H9 (cell line): ENCODE measurements at regions not wholly inside any gene's neighbourhood (a gene's known extent, or its start where the extent isn't known, plus 50 kb on each side); places are given as distances from the start of the nearest gene placed in this dataset.

Experiments used
- DNase-seq: peaks from one replicate; pipeline ENCODE4 v3.0.0-alpha.2; 2017
- H2AFZ ChIP-seq: one replicate; pipeline ENCODE4 v1.6.1; 2013; ENCODE audit warnings: mild to moderate bottlenecking, low read length, control low read depth, moderate library complexity
- H2AK5ac ChIP-seq: 2 replicates; pipeline ENCODE4 v1.6.1; 2013; ENCODE audit warnings: low read length, control low read depth, mixed read lengths; ENCODE audit not compliant: insufficient read length
- H2BK120ac ChIP-seq: one replicate; pipeline ENCODE4 v1.6.1; 2013; ENCODE audit warnings: low read depth, mild to moderate bottlenecking, low read length, control low read depth, inconsistent platforms; ENCODE audit not compliant: poor library complexity, severe bottlenecking
- H2BK12ac ChIP-seq: 2 replicates; pipeline ENCODE4 v1.6.1; 2013; ENCODE audit warnings: low read length, control low read depth, mixed read lengths, low read depth; ENCODE audit not compliant: insufficient read length
- H2BK15ac ChIP-seq: 2 replicates; pipeline ENCODE4 v1.6.1; 2013; ENCODE audit warnings: low read depth, low read length, control low read depth
- H2BK20ac ChIP-seq: one replicate; pipeline ENCODE4 v1.6.1; 2013; ENCODE audit warnings: low read depth, mild to moderate bottlenecking, low read length, control low read depth, inconsistent platforms; ENCODE audit not compliant: poor library complexity, severe bottlenecking
- H2BK5ac ChIP-seq: 2 replicates; pipeline ENCODE4 v1.6.1; 2013; ENCODE audit warnings: low read length, control low read depth, mixed read lengths; ENCODE audit not compliant: insufficient read length
- H3K14ac ChIP-seq: 2 replicates; pipeline ENCODE4 v1.6.1; 2013; ENCODE audit warnings: low read length, control low read depth; ENCODE audit not compliant: insufficient read depth
- H3K18ac ChIP-seq: 2 replicates; pipeline ENCODE4 v1.6.1; 2013; ENCODE audit warnings: low read depth, mild to moderate bottlenecking, mixed read lengths, low read length, control low read depth; ENCODE audit not compliant: insufficient read length
- H3K23ac ChIP-seq: 2 replicates; pipeline ENCODE4 v1.6.1; 2013; ENCODE audit warnings: low read length, control low read depth, mixed read lengths, low read depth; ENCODE audit not compliant: insufficient read length
- H3K23me2 ChIP-seq: 2 replicates; pipeline ENCODE4 v1.6.1; 2013; ENCODE audit warnings: low read depth, mild to moderate bottlenecking, mixed read lengths, low read length, control low read depth; ENCODE audit not compliant: insufficient read length, poor library complexity, severe bottlenecking
- H3K27ac ChIP-seq: 2 replicates; pipeline ENCODE4 v1.5.1; 2013; ENCODE audit warnings: low read length, control low read depth, mixed read lengths, low read depth; ENCODE audit not compliant: insufficient read length
- H3K27me3 ChIP-seq: 2 replicates; pipeline ENCODE4 v1.6.1; 2013; ENCODE audit warnings: low read length, control low read depth, inconsistent platforms; ENCODE audit not compliant: insufficient read depth
- H3K4ac ChIP-seq: 2 replicates; pipeline ENCODE4 v1.6.1; 2013; ENCODE audit warnings: low read depth, mild to moderate bottlenecking, control low read depth, inconsistent platforms, low read length, moderate library complexity
- H3K4me1 ChIP-seq: 2 replicates; pipeline ENCODE4 v1.6.1; 2013; ENCODE audit warnings: low read length, control low read depth, inconsistent platforms; ENCODE audit not compliant: insufficient read depth
- H3K4me2 ChIP-seq: 2 replicates; pipeline ENCODE4 v1.6.1; 2013; ENCODE audit warnings: low read length, control low read depth, mixed read lengths; ENCODE audit not compliant: insufficient read length, insufficient read depth
- H3K56ac ChIP-seq: 2 replicates; pipeline ENCODE4 v1.6.1; 2013; ENCODE audit warnings: low read depth, mild to moderate bottlenecking, mixed read lengths, low read length, control low read depth; ENCODE audit not compliant: insufficient read length
- H3K79me1 ChIP-seq: 2 replicates; pipeline ENCODE4 v1.6.1; 2013; ENCODE audit warnings: low read depth, mild to moderate bottlenecking, moderate library complexity, low read length, control low read depth, inconsistent platforms; ENCODE audit not compliant: insufficient read depth, poor library complexity, severe bottlenecking
- H3K79me2 ChIP-seq: 2 replicates; pipeline ENCODE4 v1.6.1; 2013; ENCODE audit warnings: low read length, control low read depth, inconsistent platforms; ENCODE audit not compliant: insufficient read depth
- H3K9ac ChIP-seq: 2 replicates; pipeline ENCODE4 v1.6.1; 2013; ENCODE audit warnings: low read length, control low read depth, mixed read lengths; ENCODE audit not compliant: insufficient read length; ENCODE audit errors: extremely low read depth
- H3K9me3 ChIP-seq: one replicate; pipeline ENCODE4 v1.6.1; 2013; ENCODE audit warnings: low read depth, low read length, inconsistent platforms; ENCODE audit not compliant: control insufficient read depth
- H3T11ph ChIP-seq: one replicate; pipeline ENCODE4 v1.6.1; 2013; ENCODE audit warnings: mild to moderate bottlenecking, low read length, control low read depth, inconsistent platforms
- H4K20me1 ChIP-seq: one replicate; pipeline ENCODE4 v1.6.1; 2013; ENCODE audit not compliant: control insufficient read depth, insufficient read length, insufficient read depth
- H4K5ac ChIP-seq: 2 replicates; pipeline ENCODE4 v1.6.1; 2013; ENCODE audit warnings: low read depth, mild to moderate bottlenecking, mixed read lengths, low read length, control low read depth; ENCODE audit not compliant: insufficient read length
- H4K8ac ChIP-seq: replicated peaks from 2 replicates; pipeline ENCODE4 v1.6.1; 2013; ENCODE audit warnings: low read length, control low read depth, mixed read lengths, low read depth; ENCODE audit not compliant: insufficient read length
- H4K91ac ChIP-seq: 2 replicates; pipeline ENCODE4 v1.6.1; 2013; ENCODE audit warnings: low read depth, mild to moderate bottlenecking, moderate library complexity, mixed read lengths, low read length, control low read depth; ENCODE audit not compliant: insufficient read length
- H3K27ac Mint-ChIP-seq, 3 experiments: 2 replicates in 2 of 3; 3 replicates in 1 of 3; pipeline ENCODE4 v1.8.0; 2020 to 2021; ENCODE audit warnings: mixed read lengths in 3 of 3, mild to moderate bottlenecking in 1 of 3, moderate library complexity in 1 of 3
- H3K27me3 Mint-ChIP-seq: 2 replicates; pipeline ENCODE4 v1.8.0; 2021; ENCODE audit warnings: low read depth, mild to moderate bottlenecking, moderate library complexity, mixed read lengths
- H3K36me3 Mint-ChIP-seq, 3 experiments: 2 replicates in 2 of 3; 3 replicates in 1 of 3; pipeline ENCODE4 v1.8.0; 2020 to 2021; ENCODE audit warnings: low read depth in 3 of 3, mixed read lengths in 3 of 3; ENCODE audit not compliant: insufficient read depth in 1 of 3
- H3K4me1 Mint-ChIP-seq, 2 experiments: 2 replicates each; pipeline ENCODE4 v1.8.0; 2020; ENCODE audit warnings: mixed read lengths in 2 of 2
- H3K4me3 Mint-ChIP-seq, 2 experiments: 2 replicates in 1 of 2; 3 replicates in 1 of 2; pipeline ENCODE4 v1.8.0; 2020 to 2021; ENCODE audit warnings: mild to moderate bottlenecking in 2 of 2, mixed read lengths in 2 of 2, moderate library complexity in 1 of 2
- H3K9me3 Mint-ChIP-seq, 2 experiments: 2 replicates in 1 of 2; 3 replicates in 1 of 2; pipeline ENCODE4 v1.8.0; 2020; ENCODE audit warnings: mild to moderate bottlenecking in 2 of 2, mixed read lengths in 2 of 2, moderate library complexity in 1 of 2
- WGBS: extraction: QIAGEN DNeasy Blood & Tissue Kit; methylation state at CpG from one replicate; pipeline ENCODE4 v1.1.7; 2013; ENCODE audit warnings: missing lambda C conversion rate, low lambda C conversion rate, mixed read lengths; ENCODE audit not compliant: insufficient read length; ENCODE audit errors: extremely low coverage; 5-methylcytosine and 5-hydroxymethylcytosine counted together
- TF ChIP-seq, protein P1 (sequence below): fragments of 200-600 bp; sonication (generic); conservative IDR thresholded peaks from 3 replicates; pipeline ENCODE4 v1.8.0; 2021; ENCODE audit warnings: antibody characterized with exemption, mild to moderate bottlenecking

- Histone ChIP-seq H4K91ac (no peak overlapping the region), H4K5ac (no peak overlapping the region), H3K4me1 (no peaks in the 10 kb centered on the region), H3K9me3 (no peaks in the 10 kb centered on the region), H3K18ac (no peak overlapping the region), H2AK5ac (no peak overlapping the region), H3K4me2 (no peak overlapping the region), H3K27ac (no peak overlapping the region), H2BK15ac (no peak overlapping the region), H4K8ac (no peak overlapping the region), H3K9ac (no peak overlapping the region), H3K14ac (no peak overlapping the region), H3K27me3 (no peaks in the 10 kb centered on the region), H2BK12ac (no peak overlapping the region), H3K23me2 (no peaks in the 10 kb centered on the region), H2BK5ac (no peak overlapping the region), H3K79me1 (no peaks in the 10 kb centered on the region), H2BK120ac (no peak overlapping the region), H2BK20ac (no peak overlapping the region), H3T11ph (no peak overlapping the region), H2AFZ (no peak overlapping the region), H3K23ac (no peak overlapping the region), H3K56ac (no peak overlapping the region), H4K20me1 (no peaks in the 10 kb centered on the region), H3K4ac (no peak overlapping the region), H3K79me2 (no peaks in the 10 kb centered on the region)
- H3K9me3 Mint-ChIP-seq, result no peaks in the 10 kb centered on the region
- H3K27me3 Mint-ChIP-seq, result no peaks in the 10 kb centered on the region
- no peaks in the 10 kb centered on the region for H3K4me1 Mint-ChIP-seq
- TF ChIP-seq, protein P1, sequence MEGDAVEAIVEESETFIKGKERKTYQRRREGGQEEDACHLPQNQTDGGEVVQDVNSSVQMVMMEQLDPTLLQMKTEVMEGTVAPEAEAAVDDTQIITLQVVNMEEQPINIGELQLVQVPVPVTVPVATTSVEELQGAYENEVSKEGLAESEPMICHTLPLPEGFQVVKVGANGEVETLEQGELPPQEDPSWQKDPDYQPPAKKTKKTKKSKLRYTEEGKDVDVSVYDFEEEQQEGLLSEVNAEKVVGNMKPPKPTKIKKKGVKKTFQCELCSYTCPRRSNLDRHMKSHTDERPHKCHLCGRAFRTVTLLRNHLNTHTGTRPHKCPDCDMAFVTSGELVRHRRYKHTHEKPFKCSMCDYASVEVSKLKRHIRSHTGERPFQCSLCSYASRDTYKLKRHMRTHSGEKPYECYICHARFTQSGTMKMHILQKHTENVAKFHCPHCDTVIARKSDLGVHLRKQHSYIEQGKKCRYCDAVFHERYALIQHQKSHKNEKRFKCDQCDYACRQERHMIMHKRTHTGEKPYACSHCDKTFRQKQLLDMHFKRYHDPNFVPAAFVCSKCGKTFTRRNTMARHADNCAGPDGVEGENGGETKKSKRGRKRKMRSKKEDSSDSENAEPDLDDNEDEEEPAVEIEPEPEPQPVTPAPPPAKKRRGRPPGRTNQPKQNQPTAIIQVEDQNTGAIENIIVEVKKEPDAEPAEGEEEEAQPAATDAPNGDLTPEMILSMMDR, result no peak
- no peaks in the 10 kb centered on the region for H3K36me3 Mint-ChIP-seq
- no peak for DNase-seq
- no peak overlapping the region for H3K4me3 Mint-ChIP-seq
- WGBS, result no CpG with 5 or more reads among the region's 1 CpG
- no peak overlapping the region; a peak in 1 of 7 replicates for H3K27ac Mint-ChIP-seq
Measured at GRCh38 chr3:159830523-159831154, 158.0 kb upstream of the IL12A start.
